ENCODE measurements at regions not wholly inside any gene's neighbourhood (a gene's known extent, or its start where the extent isn't known, plus 50 kb on each side); places are given as distances from the start of the nearest gene placed in this dataset.

- Histone ChIP-seq H3K23ac (ENCODE audit: low read length) (no peak overlapping the region), H2BK12ac (ENCODE audit: low read length) (no peak overlapping the region), H3K27ac (ENCODE audit: low read depth, low read length) (no peak overlapping the region), H3K4me1 (ENCODE audit: control insufficient read depth in 1 of 2, insufficient read depth in 2 of 2, low read length in 2 of 2) (peaks cover 4 to 7% of the 10 kb centered on the region in 2 experiments), H2BK5ac (ENCODE audit: low read depth, low read length, poor library complexity) (no peak overlapping the region), H4K12ac (ENCODE audit: low read depth, low read length) (no peak overlapping the region), H3K4me3 (ENCODE audit: low read depth, low read length) (no peak overlapping the region), H3K14ac (ENCODE audit: low read length) (no peak overlapping the region), H2AK5ac (ENCODE audit: low read length) (no peak overlapping the region), H3K9me3 (ENCODE audit: insufficient read depth, low read depth, low read length) (no peaks in the 10 kb centered on the region), H2BK120ac (ENCODE audit: insufficient read depth, low read length, poor library complexity) (no peak overlapping the region), H4K8ac (ENCODE audit: low read depth, low read length) (no peak overlapping the region), H3K36me3 (ENCODE audit: control insufficient read depth in 1 of 2, insufficient read depth in 2 of 2, low read length in 2 of 2) (no peaks in the 10 kb centered on the region), H3K79me2 (ENCODE audit: control insufficient read depth, insufficient read depth, low read length, poor library complexity) (no peaks in the 10 kb centered on the region), H3K79me1 (ENCODE audit: low read length) (no peaks in the 10 kb centered on the region), H3K9ac (ENCODE audit: low read length) (no peak overlapping the region), H3K4me2 (ENCODE audit: low read length) (no peak overlapping the region), H3K18ac (ENCODE audit: low read length) (no peak overlapping the region), H3K27me3 (ENCODE audit: insufficient read depth, low read length) (no peaks in the 10 kb centered on the region), H4K91ac (ENCODE audit: low read depth, low read length) (no peak overlapping the region), H3K4ac (ENCODE audit: low read depth, low read length) (no peak overlapping the region), H2AFZ (ENCODE audit: insufficient read depth, low read length, poor library complexity) (no peak overlapping the region)
- no CpG with 5 or more reads among the region's 5 CpGs for WGBS (ENCODE audit: extremely low coverage, insufficient coverage, insufficient read length)
- no peak for DNase-seq
Observed at GRCh38 chr9:107190936-107191290, 92.2 kb upstream of the RAD23B start.

GRCh38 chr9:107193251-107193650, 89.8 kb upstream of the RAD23B start:
- Histone ChIP-seq H3K79me1 (ENCODE audit: low read length) (no peaks in the 10 kb centered on the region), H3K9ac (ENCODE audit: low read length) (no peak overlapping the region), H3K27me3 (ENCODE audit: insufficient read depth, low read length) (no peaks in the 10 kb centered on the region), H4K91ac (ENCODE audit: low read depth, low read length) (no peak overlapping the region), H2BK120ac (ENCODE audit: insufficient read depth, low read length, poor library complexity) (no peak overlapping the region), H2AFZ (ENCODE audit: insufficient read depth, low read length, poor library complexity) (no peak overlapping the region), H4K12ac (ENCODE audit: low read depth, low read length) (no peak overlapping the region), H3K4me2 (ENCODE audit: low read length) (no peak overlapping the region), H2BK5ac (ENCODE audit: low read depth, low read length, poor library complexity) (no peak overlapping the region), H3K4ac (ENCODE audit: low read depth, low read length) (no peak overlapping the region), H3K27ac (ENCODE audit: low read depth, low read length) (no peak overlapping the region), H3K4me3 (ENCODE audit: low read depth, low read length) (no peak overlapping the region), H4K8ac (ENCODE audit: low read depth, low read length) (no peak overlapping the region), H3K4me1 (ENCODE audit: control insufficient read depth in 1 of 2, insufficient read depth in 2 of 2, low read length in 2 of 2) (peaks cover 4 to 7% of the 10 kb centered on the region in 2 experiments), H3K9me3 (ENCODE audit: insufficient read depth, low read depth, low read length) (no peaks in the 10 kb centered on the region), H3K14ac (ENCODE audit: low read length) (no peak overlapping the region), H2BK12ac (ENCODE audit: low read length) (no peak overlapping the region), H2AK5ac (ENCODE audit: low read length) (no peak overlapping the region), H3K36me3 (ENCODE audit: control insufficient read depth in 1 of 2, insufficient read depth in 2 of 2, low read length in 2 of 2) (no peaks in the 10 kb centered on the region), H3K79me2 (ENCODE audit: control insufficient read depth, insufficient read depth, low read length, poor library complexity) (no peaks in the 10 kb centered on the region), H3K18ac (ENCODE audit: low read length) (no peak overlapping the region), H3K23ac (ENCODE audit: low read length) (no peak overlapping the region)
- DNase-seq, result no peak
- WGBS (ENCODE audit: extremely low coverage, insufficient coverage, insufficient read length), result no CpG with 5 or more reads among the region's 3 CpGs

GRCh38 chr9:107198718-107199117, 84.4 kb upstream of the RAD23B start:
- no peak overlapping the region for H3K23ac ChIP-seq (ENCODE audit: low read length)
- H3K4me3 ChIP-seq (ENCODE audit: low read depth, low read length), result no peak overlapping the region
- no peak overlapping the region for H2BK12ac ChIP-seq (ENCODE audit: low read length)
- no peak for DNase-seq
- no peaks in the 10 kb centered on the region for H3K36me3 ChIP-seq (ENCODE audit: control insufficient read depth in 1 of 2, insufficient read depth in 2 of 2, low read length in 2 of 2)
- H3K14ac ChIP-seq (ENCODE audit: low read length), result no peak overlapping the region
- H3K9me3 ChIP-seq (ENCODE audit: insufficient read depth, low read depth, low read length), result no peaks in the 10 kb centered on the region
- no peak overlapping the region for H4K91ac ChIP-seq (ENCODE audit: low read depth, low read length)
- H3K79me2 ChIP-seq (ENCODE audit: control insufficient read depth, insufficient read depth, low read length, poor library complexity), result no peaks in the 10 kb centered on the region
- no peak overlapping the region for H2BK120ac ChIP-seq (ENCODE audit: insufficient read depth, low read length, poor library complexity)
- no peaks in the 10 kb centered on the region for H3K4me1 ChIP-seq (ENCODE audit: control insufficient read depth in 1 of 2, insufficient read depth in 2 of 2, low read length in 2 of 2)
- H4K8ac ChIP-seq (ENCODE audit: low read depth, low read length), result no peak overlapping the region
- no peaks in the 10 kb centered on the region for H3K79me1 ChIP-seq (ENCODE audit: low read length)
- no peak overlapping the region for H3K4me2 ChIP-seq (ENCODE audit: low read length)
- no peak overlapping the region for H2AFZ ChIP-seq (ENCODE audit: insufficient read depth, low read length, poor library complexity)
- H3K4ac ChIP-seq (ENCODE audit: low read depth, low read length), result no peak overlapping the region
- H3K18ac ChIP-seq (ENCODE audit: low read length), result no peak overlapping the region
- no peak overlapping the region for H2BK5ac ChIP-seq (ENCODE audit: low read depth, low read length, poor library complexity)
- H3K9ac ChIP-seq (ENCODE audit: low read length), result no peak overlapping the region
- no CpG with 5 or more reads among the region's 3 CpGs for WGBS (ENCODE audit: extremely low coverage, insufficient coverage, insufficient read length)
- no peak overlapping the region for H3K27ac ChIP-seq (ENCODE audit: low read depth, low read length)
- no peaks in the 10 kb centered on the region for H3K27me3 ChIP-seq (ENCODE audit: insufficient read depth, low read length)
- no peak overlapping the region for H2AK5ac ChIP-seq (ENCODE audit: low read length)
- H4K12ac ChIP-seq (ENCODE audit: low read depth, low read length), result no peak overlapping the region

- Histone ChIP-seq H3K14ac (ENCODE audit: low read length) (no peak overlapping the region), H3K36me3 (ENCODE audit: control insufficient read depth in 1 of 2, insufficient read depth in 2 of 2, low read length in 2 of 2) (no peaks in the 10 kb centered on the region), H3K79me2 (ENCODE audit: control insufficient read depth, insufficient read depth, low read length, poor library complexity) (no peaks in the 10 kb centered on the region), H2BK120ac (ENCODE audit: insufficient read depth, low read length, poor library complexity) (no peak overlapping the region), H3K79me1 (ENCODE audit: low read length) (peaks cover 12% of the 10 kb centered on the region), H2AK5ac (ENCODE audit: low read length) (peak overlapping the region; percentile 64), H2BK12ac (ENCODE audit: low read length) (no peak overlapping the region), H3K27me3 (ENCODE audit: insufficient read depth, low read length) (no peaks in the 10 kb centered on the region), H3K4me1 (ENCODE audit: control insufficient read depth in 1 of 2, insufficient read depth in 2 of 2, low read length in 2 of 2) (peaks cover 11 to 15% of the 10 kb centered on the region in 2 experiments), H3K9me3 (ENCODE audit: insufficient read depth, low read depth, low read length) (no peaks in the 10 kb centered on the region), H4K91ac (ENCODE audit: low read depth, low read length) (no peak overlapping the region), H2BK5ac (ENCODE audit: low read depth, low read length, poor library complexity) (no peak overlapping the region), H3K4me2 (ENCODE audit: low read length) (no peak overlapping the region), H3K27ac (ENCODE audit: low read depth, low read length) (no peak overlapping the region), H3K4ac (ENCODE audit: low read depth, low read length) (no peak overlapping the region), H4K8ac (ENCODE audit: low read depth, low read length) (no peak overlapping the region), H3K4me3 (ENCODE audit: low read depth, low read length) (no peak overlapping the region), H3K23ac (ENCODE audit: low read length) (no peak overlapping the region), H2AFZ (ENCODE audit: insufficient read depth, low read length, poor library complexity) (no peak overlapping the region), H3K18ac (ENCODE audit: low read length) (no peak overlapping the region), H4K12ac (ENCODE audit: low read depth, low read length) (no peak overlapping the region), H3K9ac (ENCODE audit: low read length) (no peak overlapping the region)
- no CpG with 5 or more reads among the region's 3 CpGs for WGBS (ENCODE audit: extremely low coverage, insufficient coverage, insufficient read length)
- no peak for DNase-seq
Observed at GRCh38 chr9:107208121-107208520, 75.0 kb upstream of the RAD23B start.
